ENCODE measurements at regions not wholly inside any gene's neighbourhood (a gene's known extent, or its start where the extent isn't known, plus 50 kb on each side); places are given as distances from the start of the nearest gene placed in this dataset.

DNA sequence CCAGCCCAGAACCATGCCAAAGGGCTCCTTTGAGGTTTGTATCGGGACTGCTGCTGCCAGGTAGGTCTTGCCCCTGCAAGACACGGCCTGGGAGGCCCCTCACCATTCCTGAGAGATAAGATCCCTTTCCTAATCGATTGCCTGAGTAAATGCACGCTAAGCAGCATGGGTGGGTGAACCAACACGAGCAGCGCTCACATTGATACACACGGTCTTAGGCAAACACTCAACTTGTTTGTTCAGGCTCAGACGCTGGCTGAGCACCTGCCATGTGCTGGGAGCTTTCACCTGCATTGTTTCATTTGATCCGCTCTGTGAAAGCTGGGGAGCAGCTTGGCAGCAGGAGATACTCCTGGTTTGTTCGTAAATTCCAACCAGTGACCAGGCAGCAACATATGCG lies 76.9 kb upstream of the NEURL1B start:
- H3K4me3 ChIP-seq (ENCODE audit: low read depth, low read length) = no peak overlapping the region
- TF ChIP-seq, protein P1, sequence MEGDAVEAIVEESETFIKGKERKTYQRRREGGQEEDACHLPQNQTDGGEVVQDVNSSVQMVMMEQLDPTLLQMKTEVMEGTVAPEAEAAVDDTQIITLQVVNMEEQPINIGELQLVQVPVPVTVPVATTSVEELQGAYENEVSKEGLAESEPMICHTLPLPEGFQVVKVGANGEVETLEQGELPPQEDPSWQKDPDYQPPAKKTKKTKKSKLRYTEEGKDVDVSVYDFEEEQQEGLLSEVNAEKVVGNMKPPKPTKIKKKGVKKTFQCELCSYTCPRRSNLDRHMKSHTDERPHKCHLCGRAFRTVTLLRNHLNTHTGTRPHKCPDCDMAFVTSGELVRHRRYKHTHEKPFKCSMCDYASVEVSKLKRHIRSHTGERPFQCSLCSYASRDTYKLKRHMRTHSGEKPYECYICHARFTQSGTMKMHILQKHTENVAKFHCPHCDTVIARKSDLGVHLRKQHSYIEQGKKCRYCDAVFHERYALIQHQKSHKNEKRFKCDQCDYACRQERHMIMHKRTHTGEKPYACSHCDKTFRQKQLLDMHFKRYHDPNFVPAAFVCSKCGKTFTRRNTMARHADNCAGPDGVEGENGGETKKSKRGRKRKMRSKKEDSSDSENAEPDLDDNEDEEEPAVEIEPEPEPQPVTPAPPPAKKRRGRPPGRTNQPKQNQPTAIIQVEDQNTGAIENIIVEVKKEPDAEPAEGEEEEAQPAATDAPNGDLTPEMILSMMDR (IDR thresholded peaks at IDR 0.05; ENCODE audit: low read depth, low read length) = no peak

DNA sequence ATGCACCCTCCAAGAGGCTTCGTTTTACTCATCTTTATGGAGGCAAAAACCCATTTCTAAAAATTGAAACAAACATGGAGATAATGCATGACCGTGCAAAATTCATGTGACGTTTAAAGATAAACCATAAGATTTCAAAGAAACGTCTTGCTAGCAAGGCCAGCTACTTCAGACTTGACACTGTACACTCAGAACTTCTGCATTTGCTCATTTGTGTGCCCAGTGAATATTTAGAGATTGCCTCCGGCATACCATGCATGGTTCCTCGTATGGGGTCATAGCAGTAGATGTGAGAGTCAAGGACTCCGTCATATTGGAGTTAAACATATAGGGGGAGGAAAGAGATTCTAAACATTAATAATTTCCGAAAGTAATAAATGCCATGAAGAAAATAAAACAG lies 78.6 kb upstream of the NEURL1B start:
- TF ChIP-seq, protein P1 (IDR thresholded peaks at IDR 0.05; ENCODE audit: low read depth, low read length) = no peak
- no peak overlapping the region for H3K4me3 ChIP-seq (ENCODE audit: low read depth, low read length)

DNA sequence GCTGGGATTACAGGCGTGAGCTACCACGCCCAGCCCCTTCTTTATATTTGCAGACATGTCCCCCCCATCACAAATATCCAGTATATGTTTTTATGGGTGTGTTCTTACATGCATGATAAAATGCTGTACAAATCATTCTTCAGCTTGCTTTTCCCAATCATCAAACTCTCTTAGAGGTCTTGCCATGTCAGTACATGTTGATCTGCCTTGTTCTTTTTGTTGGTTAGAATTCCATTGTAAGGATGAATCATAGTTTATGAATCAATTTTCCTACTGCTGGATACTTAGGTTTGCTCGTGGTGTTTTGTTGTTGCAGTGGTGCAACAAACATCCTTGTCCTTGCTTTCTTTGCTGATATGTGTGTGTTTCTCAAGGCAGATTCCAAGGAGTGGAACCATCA lies 79.9 kb upstream of the NEURL1B start:
- H3K4me3 ChIP-seq (ENCODE audit: low read depth, low read length) = no peak overlapping the region
- TF ChIP-seq, protein P1 (IDR thresholded peaks at IDR 0.05; ENCODE audit: low read depth, low read length) = no peak

DNA sequence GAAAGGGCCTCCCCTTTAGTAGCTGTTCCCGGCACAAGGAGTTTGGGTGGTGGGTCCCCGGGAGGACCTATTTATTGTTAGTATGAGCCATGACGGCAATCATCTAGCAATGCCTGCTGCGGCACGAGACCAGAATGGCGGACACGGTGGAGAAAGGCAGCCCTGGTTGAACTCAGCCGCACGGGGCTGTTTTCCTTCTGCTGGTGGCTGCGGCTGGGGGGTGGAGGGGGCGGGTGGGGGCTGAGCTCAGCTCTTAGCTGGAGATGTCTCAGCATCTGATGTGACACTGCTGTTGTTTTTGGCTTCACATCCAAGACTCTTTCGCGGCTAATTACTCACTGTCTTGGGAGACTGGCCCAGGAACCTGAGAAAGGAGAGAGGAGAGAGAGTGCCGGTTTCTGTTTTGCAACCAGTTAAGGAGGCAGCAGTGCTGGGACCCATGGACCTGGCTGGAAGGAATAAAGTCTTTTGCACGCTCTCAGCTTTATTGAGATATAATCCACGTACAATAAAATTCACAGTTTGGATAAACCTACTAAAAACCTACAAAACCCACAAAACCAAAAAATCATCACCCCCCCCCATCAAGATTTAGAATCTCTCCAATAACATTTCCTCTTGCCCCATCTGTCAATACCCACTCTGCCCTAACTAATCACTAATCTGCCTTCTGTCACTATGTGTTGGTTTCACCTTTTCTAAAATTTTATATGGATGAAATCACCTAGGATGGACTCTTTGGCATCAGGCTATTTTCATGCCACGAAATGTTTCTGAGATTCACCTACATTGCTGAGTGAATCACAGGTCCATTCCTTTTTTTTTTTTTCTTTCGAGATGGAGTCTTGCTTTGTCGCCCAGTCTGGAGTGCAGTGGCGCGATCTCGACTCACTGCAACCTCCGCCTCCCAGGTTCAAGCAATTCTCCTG lies 81.8 kb upstream of the NEURL1B start:
- TF ChIP-seq, protein P1 (IDR thresholded peaks at IDR 0.05; ENCODE audit: low read depth, low read length) = no peak
- H3K4me3 ChIP-seq (ENCODE audit: low read depth, low read length) = peak overlapping the region; percentile 46

DNA sequence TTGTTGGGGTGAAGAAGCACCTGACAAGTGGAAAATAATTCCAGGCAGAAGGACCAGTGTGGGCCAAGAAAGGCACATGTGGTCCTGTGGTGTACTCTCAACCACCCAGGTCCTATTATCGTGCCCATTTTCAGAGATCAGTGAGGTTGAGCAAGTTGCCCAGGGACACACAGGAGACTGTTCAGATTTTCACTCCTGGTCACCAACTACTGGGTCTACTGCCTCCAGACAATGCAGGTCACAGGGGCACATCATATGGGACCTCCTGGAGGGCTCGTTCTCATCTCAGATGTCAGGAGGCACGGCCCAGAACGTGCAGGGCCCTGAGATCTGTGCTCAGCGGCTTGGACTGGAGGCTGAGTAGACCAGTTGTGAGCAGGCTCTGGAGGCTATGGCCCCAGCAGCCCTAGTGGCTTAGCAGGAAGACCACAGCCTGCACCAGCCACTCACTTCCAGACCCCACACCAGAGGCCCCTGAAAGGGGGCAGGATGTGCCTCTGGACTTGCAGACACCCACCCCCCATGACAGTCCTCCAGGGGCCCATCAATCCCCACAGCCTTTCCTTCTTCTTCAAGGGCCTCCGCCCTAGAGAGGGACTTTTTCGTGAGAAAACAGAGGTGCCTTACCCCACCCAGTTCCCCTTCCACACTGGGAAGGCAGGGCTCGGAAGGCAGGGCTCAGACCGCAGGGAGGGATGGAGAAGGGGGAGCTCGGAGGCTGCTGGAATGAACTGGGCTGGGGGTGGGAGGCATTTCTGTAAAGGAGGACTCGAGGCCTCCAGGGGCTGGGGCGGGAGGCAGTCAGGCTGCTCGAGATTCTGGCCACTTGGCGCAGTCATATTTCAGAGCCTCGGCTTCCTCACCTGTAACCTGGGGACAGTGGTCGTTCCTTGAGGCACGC lies 82.7 kb upstream of the NEURL1B start:
- TF ChIP-seq, protein P1 (IDR thresholded peaks at IDR 0.05; ENCODE audit: low read depth, low read length) = no peak
- H3K4me3 ChIP-seq (ENCODE audit: low read depth, low read length) = peak overlapping the region; percentile 46

DNA sequence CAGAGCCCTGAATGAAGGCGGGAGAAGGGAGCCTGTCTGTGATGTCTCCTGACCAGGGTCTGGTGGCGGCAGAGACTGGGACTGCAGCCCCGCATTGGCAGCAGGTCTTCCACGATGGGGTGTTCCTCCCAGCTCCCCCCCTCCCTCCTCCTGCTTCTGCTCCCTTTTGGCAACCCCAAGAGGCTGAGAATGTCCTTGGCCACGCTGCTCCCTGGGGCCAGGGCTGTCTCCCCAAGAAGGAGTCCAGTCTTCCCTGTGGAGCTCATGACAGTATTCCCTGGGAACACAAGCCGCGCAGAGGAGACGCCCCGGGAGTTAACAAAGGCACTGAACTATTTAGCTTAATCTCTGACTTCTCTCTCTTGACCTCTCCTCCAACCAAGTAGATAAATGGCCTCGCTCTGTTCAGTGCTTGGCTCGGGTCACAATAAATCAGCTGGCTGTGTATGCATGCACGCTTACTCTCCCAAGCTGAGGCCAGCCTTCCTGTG lies 84.0 kb upstream of the NEURL1B start:
- no peak overlapping the region for H3K4me3 ChIP-seq (ENCODE audit: low read depth, low read length)
- TF ChIP-seq, protein P1 (IDR thresholded peaks at IDR 0.05; ENCODE audit: low read depth, low read length) = no peak
